Body of pancreas (tissue), 4 donors: ENCODE measurements at regions not wholly inside any gene's neighbourhood (a gene's known extent, or its start where the extent isn't known, plus 50 kb on each side); places are given as distances from the start of the nearest gene placed in this dataset.

Experiments used
- POLR2A ChIP-seq, 3 donors: fragments of 450-650 bp; IDR thresholded peaks; one replicate each; pipeline ENCODE4 v1.6.1; 2016; ENCODE audit warnings: antibody characterized with exemption in 3 of 3, mild to moderate bottlenecking in 2 of 3
- TF ChIP-seq, protein P1 (sequence below), 7 experiments: fragments of 450-650 bp in 4 of 7; fragments of 200-600 bp in 3 of 7; sonication (generic) in 3 of 7; IDR thresholded peaks; one replicate each; pipeline ENCODE4 v1.5.1; 2016 to 2019; ENCODE audit warnings: antibody characterized with exemption in 7 of 7

DNA sequence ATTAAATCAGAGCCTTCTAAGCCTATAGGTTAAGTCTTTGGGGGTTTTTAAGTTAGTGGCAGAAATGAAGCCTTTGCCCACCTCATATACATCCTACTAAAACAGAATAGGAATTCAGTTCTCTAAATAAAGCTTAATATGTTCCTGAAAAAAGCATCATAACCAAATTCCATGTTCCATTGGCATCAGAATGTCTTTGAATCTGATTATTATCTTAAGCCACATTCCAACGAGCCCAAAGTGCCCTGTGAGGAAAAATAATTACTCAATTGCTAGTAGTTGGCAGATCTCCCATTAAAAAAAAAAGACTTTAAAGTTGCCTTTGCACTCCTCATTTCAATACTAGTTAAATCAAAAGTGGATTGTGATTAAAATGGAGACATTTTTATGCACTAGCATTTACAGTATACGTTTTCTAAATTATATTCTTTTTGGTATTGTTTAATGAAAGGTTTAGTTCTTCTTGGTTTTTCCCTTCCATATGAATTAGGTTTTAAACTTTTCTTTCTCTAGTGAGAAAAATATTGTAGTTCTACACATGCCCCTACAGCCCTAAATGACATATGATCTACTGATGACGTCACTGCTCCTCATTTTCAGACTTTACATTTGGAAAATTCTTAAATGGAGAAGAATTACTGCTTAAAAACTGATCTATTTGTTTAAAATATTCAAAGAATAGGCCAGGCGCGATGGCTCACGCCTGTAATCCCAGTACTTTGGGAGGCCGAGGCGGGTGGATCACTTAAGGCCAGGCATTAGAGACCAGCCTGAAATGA is 54.3 kb upstream of the CABCOCO1 start:
- no peak for TF ChIP-seq POLR2A (IDR thresholded peaks at IDR 0.05)
- TF ChIP-seq, protein P1, sequence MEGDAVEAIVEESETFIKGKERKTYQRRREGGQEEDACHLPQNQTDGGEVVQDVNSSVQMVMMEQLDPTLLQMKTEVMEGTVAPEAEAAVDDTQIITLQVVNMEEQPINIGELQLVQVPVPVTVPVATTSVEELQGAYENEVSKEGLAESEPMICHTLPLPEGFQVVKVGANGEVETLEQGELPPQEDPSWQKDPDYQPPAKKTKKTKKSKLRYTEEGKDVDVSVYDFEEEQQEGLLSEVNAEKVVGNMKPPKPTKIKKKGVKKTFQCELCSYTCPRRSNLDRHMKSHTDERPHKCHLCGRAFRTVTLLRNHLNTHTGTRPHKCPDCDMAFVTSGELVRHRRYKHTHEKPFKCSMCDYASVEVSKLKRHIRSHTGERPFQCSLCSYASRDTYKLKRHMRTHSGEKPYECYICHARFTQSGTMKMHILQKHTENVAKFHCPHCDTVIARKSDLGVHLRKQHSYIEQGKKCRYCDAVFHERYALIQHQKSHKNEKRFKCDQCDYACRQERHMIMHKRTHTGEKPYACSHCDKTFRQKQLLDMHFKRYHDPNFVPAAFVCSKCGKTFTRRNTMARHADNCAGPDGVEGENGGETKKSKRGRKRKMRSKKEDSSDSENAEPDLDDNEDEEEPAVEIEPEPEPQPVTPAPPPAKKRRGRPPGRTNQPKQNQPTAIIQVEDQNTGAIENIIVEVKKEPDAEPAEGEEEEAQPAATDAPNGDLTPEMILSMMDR (IDR thresholded peaks at IDR 0.05) = no peak
